ENCODE measurements at regions not wholly inside any gene's neighbourhood (a gene's known extent, or its start where the extent isn't known, plus 50 kb on each side); places are given as distances from the start of the nearest gene placed in this dataset.

DNA sequence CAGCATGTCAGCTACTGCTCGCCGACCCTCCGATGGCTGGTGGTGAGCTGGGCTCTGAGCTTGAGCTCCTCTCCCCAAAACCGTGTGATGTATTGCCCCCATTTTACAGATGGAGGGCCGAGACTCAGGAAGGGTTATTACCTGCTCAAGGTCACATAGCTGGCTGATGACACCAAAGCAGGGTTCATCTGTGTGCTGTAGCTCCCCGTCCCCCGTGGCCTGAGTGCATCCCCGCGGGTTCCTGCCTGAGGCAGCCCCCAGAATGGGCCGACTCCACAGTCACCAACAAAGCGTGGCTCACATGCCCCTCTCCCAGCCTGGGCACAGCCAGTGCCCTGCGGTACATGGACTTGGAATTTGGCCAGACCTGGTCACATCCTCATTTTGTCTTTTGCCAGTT lies 198.6 kb downstream of the TFCP2L1 start:
- H3K27ac Mint-ChIP-seq: no peak overlapping the region
- no peaks in the 10 kb centered on the region for H3K4me1 Mint-ChIP-seq
- H3K36me3 Mint-ChIP-seq: peaks cover 4% of the 10 kb centered on the region; the same call in 1 of the 2 replicates
- DNase-seq (ENCODE audit: low spot score): no peak
- peaks cover 5% of the 10 kb centered on the region for H3K9me3 Mint-ChIP-seq
- TF ChIP-seq NR3C1 (CRISPR knock-in tag; conservative IDR thresholded peaks at IDR 0.05; ENCODE audit: low read depth): no peak
- no peak for TF ChIP-seq ZNF263 (CRISPR knock-in tag; IDR thresholded peaks at IDR 0.05; ENCODE audit: low read depth)
- no peak for TF ChIP-seq CREB1 (CRISPR knock-in tag; IDR thresholded peaks at IDR 0.05)
- no peak for TF ChIP-seq HMGXB4 (CRISPR knock-in tag; IDR thresholded peaks at IDR 0.05)
- TF ChIP-seq USF1 (CRISPR knock-in tag; IDR thresholded peaks at IDR 0.05): no peak
- TF ChIP-seq, protein P1, sequence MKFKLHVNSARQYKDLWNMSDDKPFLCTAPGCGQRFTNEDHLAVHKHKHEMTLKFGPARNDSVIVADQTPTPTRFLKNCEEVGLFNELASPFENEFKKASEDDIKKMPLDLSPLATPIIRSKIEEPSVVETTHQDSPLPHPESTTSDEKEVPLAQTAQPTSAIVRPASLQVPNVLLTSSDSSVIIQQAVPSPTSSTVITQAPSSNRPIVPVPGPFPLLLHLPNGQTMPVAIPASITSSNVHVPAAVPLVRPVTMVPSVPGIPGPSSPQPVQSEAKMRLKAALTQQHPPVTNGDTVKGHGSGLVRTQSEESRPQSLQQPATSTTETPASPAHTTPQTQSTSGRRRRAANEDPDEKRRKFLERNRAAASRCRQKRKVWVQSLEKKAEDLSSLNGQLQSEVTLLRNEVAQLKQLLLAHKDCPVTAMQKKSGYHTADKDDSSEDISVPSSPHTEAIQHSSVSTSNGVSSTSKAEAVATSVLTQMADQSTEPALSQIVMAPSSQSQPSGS (CRISPR knock-in tag; IDR thresholded peaks at IDR 0.05; ENCODE audit: borderline replicate concordance, low read depth): no peak
- TF ChIP-seq, protein P2, sequence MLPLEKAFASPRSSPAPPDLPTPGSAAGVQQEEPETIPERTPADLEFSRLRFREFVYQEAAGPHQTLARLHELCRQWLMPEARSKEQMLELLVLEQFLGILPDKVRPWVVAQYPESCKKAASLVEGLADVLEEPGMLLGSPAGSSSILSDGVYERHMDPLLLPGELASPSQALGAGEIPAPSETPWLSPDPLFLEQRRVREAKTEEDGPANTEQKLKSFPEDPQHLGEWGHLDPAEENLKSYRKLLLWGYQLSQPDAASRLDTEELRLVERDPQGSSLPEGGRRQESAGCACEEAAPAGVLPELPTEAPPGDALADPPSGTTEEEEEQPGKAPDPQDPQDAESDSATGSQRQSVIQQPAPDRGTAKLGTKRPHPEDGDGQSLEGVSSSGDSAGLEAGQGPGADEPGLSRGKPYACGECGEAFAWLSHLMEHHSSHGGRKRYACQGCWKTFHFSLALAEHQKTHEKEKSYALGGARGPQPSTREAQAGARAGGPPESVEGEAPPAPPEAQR (CRISPR knock-in tag; IDR thresholded peaks at IDR 0.05): no peak
- no peak for TF ChIP-seq GTF2I (CRISPR knock-in tag; conservative IDR thresholded peaks at IDR 0.05)
- TF ChIP-seq SMAD4 (CRISPR knock-in tag; IDR thresholded peaks at IDR 0.05): no peak
- TF ChIP-seq CBFB (CRISPR knock-in tag; IDR thresholded peaks at IDR 0.05; ENCODE audit: low read depth): no peak
- no peak for TF ChIP-seq JAZF1 (CRISPR knock-in tag; IDR thresholded peaks at IDR 0.05)
- no peak for TF ChIP-seq ZNF416 (CRISPR knock-in tag; IDR thresholded peaks at IDR 0.05)
- TF ChIP-seq PRRX2 (CRISPR knock-in tag; IDR thresholded peaks at IDR 0.05): no peak
- no peak for TF ChIP-seq ZNF121 (CRISPR knock-in tag; IDR thresholded peaks at IDR 0.05)
- TF ChIP-seq, protein P3, sequence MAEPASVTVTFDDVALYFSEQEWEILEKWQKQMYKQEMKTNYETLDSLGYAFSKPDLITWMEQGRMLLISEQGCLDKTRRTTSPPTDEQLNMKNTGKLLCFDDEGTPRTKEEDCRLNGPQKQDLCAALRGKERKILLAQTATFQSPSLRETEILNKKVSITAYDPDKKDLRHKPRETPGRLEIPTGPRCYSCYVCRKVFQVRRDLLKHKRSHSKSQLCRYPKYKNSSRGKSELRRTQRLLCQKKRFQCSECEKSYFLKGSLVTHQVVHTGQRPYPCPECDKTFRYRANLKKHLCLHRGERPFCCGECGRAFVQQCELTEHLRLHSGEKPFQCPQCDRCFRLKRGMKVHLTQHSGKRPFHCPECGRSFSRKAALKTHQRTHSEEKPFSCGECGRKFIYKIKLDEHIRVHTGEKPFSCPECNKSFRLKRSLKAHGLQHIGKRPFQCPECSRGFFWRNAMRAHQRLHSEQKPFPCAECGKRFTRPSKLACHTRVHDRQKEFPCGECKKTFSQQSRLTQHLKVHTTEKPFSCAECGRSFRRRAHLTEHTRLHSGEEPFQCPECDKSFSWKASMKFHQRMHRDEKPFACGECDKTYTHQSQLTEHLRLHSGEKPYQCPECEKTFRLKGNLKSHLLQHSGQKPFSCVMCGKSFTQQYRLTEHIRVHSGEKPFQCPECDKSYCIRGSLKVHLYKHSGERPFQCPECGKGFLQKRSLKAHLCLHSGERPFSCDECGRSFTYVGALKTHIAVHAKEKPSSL (CRISPR knock-in tag; conservative IDR thresholded peaks at IDR 0.05): no peak
- ChIA-PET POLR2A (no interaction called here), CTCF (interaction anchor here (1.0 to 5.8 kb wide), 9 partner anchors 8 to 351 kb away, joined by 3 to 50 read pairs (median 13); partner anchors contain the start of gene GLI2)
- no peak overlapping the region for H3K4me3 Mint-ChIP-seq
- ATAC-seq: no peak
- H3K27me3 Mint-ChIP-seq (ENCODE audit: low read depth): no peaks in the 10 kb centered on the region

DNA sequence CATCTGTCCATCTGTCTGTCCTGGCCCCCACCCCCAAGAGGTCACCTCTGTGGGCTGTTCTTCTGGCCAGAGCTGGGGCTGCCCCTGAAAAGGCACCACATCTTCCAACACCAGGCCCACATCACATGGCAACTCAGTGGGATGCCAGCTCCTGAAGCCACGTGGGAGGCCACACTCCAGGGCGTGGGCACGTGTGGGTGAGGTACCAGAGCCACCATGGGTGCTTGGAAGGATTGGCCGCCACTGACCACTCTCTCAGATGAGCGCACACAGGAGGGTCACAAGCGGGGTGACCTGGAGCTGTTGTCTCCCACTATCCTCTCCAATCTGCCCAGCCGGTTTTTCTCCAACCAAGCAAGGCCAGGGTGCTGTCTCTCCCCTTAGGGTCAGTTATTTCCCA lies 197.9 kb downstream of the TFCP2L1 start:
- Mint-ChIP-seq H3K27me3 (ENCODE audit: low read depth) (peaks cover 4% of the 10 kb centered on the region; the same call in 1 of the 2 replicates), H3K4me3 (no peak overlapping the region), H3K4me1 (no peaks in the 10 kb centered on the region), H3K9me3 (peaks cover 9% of the 10 kb centered on the region), H3K36me3 (peaks cover 6% of the 10 kb centered on the region; the same call in 1 of the 2 replicates), H3K27ac (no peak overlapping the region)
- ATAC-seq: no peak
- no peak for DNase-seq (ENCODE audit: low spot score)
- ChIA-PET POLR2A (no interaction called here), CTCF (interaction anchor here (2.7 to 5.8 kb wide), 5 partner anchors 8 to 269 kb away, joined by 10 to 50 read pairs (median 21); no protein-coding TSS in a partner anchor)
- TF ChIP-seq HMGXB4 (CRISPR knock-in tag; IDR thresholded peaks at IDR 0.05): no peak
- no peak for TF ChIP-seq ZNF121 (CRISPR knock-in tag; IDR thresholded peaks at IDR 0.05)
- no peak for TF ChIP-seq JAZF1 (CRISPR knock-in tag; IDR thresholded peaks at IDR 0.05)
- no peak for TF ChIP-seq ZNF138 (CRISPR knock-in tag; conservative IDR thresholded peaks at IDR 0.05)
- no peak for TF ChIP-seq ZMAT4 (CRISPR knock-in tag; IDR thresholded peaks at IDR 0.05)
- no peak for TF ChIP-seq NR1H2 (CRISPR knock-in tag; IDR thresholded peaks at IDR 0.05)
- TF ChIP-seq, protein P4, sequence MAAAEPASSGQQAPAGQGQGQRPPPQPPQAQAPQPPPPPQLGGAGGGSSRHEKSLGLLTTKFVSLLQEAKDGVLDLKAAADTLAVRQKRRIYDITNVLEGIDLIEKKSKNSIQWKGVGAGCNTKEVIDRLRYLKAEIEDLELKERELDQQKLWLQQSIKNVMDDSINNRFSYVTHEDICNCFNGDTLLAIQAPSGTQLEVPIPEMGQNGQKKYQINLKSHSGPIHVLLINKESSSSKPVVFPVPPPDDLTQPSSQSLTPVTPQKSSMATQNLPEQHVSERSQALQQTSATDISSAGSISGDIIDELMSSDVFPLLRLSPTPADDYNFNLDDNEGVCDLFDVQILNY (CRISPR knock-in tag; IDR thresholded peaks at IDR 0.05): no peak
- no peak for TF ChIP-seq ZBTB21 (CRISPR knock-in tag; IDR thresholded peaks at IDR 0.05; ENCODE audit: borderline replicate concordance)
- no peak for TF ChIP-seq PRRX2 (CRISPR knock-in tag; IDR thresholded peaks at IDR 0.05)
- TF ChIP-seq ELF4 (CRISPR knock-in tag; IDR thresholded peaks at IDR 0.05; ENCODE audit: low read depth): no peak
